HL-60 (cell line): ENCODE measurements at regions not wholly inside any gene's neighbourhood (a gene's known extent, or its start where the extent isn't known, plus 50 kb on each side); places are given as distances from the start of the nearest gene placed in this dataset.

Source experiments
- DNase-seq, 2 experiments: peaks; one replicate each; pipeline ENCODE4 v3.0.0-alpha.2; 2010 to 2020; ENCODE audit warnings: low read depth in 1 of 2, low spot score in 1 of 2
- H3K27ac ChIP-seq: fragments of 250-450 bp; sonication (Bioruptor Pico); replicated peaks from 2 replicates; pipeline ENCODE4 v1.5.1; 2020; ENCODE audit warnings: mild to moderate bottlenecking, moderate library complexity
- H3K27me3 ChIP-seq: fragments of 250-450 bp; sonication (Bioruptor Pico); 2 replicates; pipeline ENCODE4 v1.5.1; 2021; ENCODE audit warnings: mild to moderate bottlenecking, moderate library complexity; ENCODE audit not compliant: insufficient read depth, poor library complexity, severe bottlenecking
- H3K4me3 ChIP-seq: replicated peaks from 2 replicates; pipeline ENCODE4 v1.5.1; 2011; ENCODE audit warnings: mild to moderate bottlenecking, control low read depth, low read length; ENCODE audit not compliant: insufficient read depth
- CTCF ChIP-seq: IDR thresholded peaks from one replicate; pipeline ENCODE4 v1.5.1; 2011; ENCODE audit warnings: low read length, control low read depth, inconsistent platforms; ENCODE audit not compliant: insufficient read depth
- GABPA ChIP-seq: IDR thresholded peaks from 2 replicates; pipeline ENCODE4 v1.6.1; 2012; ENCODE audit warnings: low read depth
- POLR2AphosphoS5 ChIP-seq: IDR thresholded peaks from 2 replicates; pipeline ENCODE4 v1.6.1; 2012; ENCODE audit warnings: low read depth
- REST ChIP-seq: IDR thresholded peaks from 2 replicates; pipeline ENCODE4 v1.6.1; 2012; ENCODE audit warnings: low read depth; ENCODE audit not compliant: insufficient replicate concordance
- SPI1 ChIP-seq: IDR thresholded peaks from 2 replicates; pipeline ENCODE4 v1.6.1; 2012; ENCODE audit warnings: low read depth, mild to moderate bottlenecking, borderline replicate concordance

DNA sequence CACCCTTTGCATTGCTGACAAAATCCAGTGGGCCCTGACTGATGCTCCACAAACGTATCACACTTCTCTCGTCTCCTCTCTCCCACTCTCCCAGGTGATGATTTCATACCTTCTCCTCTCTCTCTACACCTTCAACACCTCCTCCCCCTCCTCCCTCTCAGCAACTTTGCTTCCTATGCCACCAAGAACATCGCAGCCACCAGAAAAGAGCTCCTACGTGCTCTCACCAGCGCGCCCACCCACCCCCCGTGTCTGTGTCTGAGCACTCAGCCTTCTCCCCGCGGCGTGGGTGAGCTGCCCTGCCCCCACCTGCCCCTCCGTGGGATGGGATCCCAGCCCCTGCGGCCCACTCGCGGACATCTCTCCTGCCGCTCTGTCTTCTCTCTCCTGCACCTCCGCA lies 55.1 kb upstream of the COX20 start:
- DNase-seq, result no peak
- no peak for TF ChIP-seq GABPA
- TF ChIP-seq REST, result no peak
- no peaks in the 10 kb centered on the region for H3K27me3 ChIP-seq
- no peak overlapping the region for H3K4me3 ChIP-seq
- no peak overlapping the region for H3K27ac ChIP-seq

DNA sequence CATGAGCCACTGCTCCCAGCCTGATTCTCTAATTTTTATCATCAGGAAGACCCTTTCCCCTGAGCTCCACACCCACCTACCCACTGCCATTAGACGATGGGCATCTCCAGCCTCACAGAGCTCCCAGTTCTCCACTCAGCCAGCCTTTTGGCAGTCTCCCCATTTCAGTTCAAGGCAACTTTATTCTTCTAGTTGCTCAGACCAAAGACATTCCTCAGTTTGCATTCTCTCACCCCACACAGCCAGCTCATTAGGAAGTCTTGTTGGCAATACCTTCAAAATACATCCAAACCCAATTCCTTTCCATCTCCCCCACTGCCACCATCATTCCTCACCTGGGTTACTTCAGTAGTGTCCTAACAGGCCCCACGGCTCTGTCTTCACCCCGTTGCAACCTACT lies 53.4 kb upstream of the COX20 start:
- Histone ChIP-seq H3K4me3 (no peak overlapping the region), H3K27ac (no peak overlapping the region), H3K27me3 (no peaks in the 10 kb centered on the region)
- no peak for TF ChIP-seq POLR2AphosphoS5
- TF ChIP-seq SPI1, result no peak
- TF ChIP-seq GABPA, result no peak
- no peak for TF ChIP-seq CTCF
- no peak for TF ChIP-seq REST
- no peak for DNase-seq

- no peaks in the 10 kb centered on the region for H3K27me3 ChIP-seq
- TF ChIP-seq CTCF (no peak), REST (no peak), SPI1 (no peak), GABPA (no peak), POLR2AphosphoS5 (no peak)
- no peak overlapping the region for H3K4me3 ChIP-seq
- DNase-seq, result no peak
- no peak overlapping the region for H3K27ac ChIP-seq
These were observed 52.3 kb upstream of the COX20 start for GRCh38 chr1:244783138-244783537.
